ENCODE measurements at regions not wholly inside any gene's neighbourhood (a gene's known extent, or its start where the extent isn't known, plus 50 kb on each side); places are given as distances from the start of the nearest gene placed in this dataset.

GRCh38 chr9:13900449-13900848 lies 413.5 kb downstream of the NFIB start:
- no peak overlapping the region for H3K4me3 ChIP-seq (ENCODE audit: low read depth, low read length)

GRCh38 chr9:13899924-13900323 lies 414.0 kb downstream of the NFIB start:
- no peak overlapping the region for H3K4me3 ChIP-seq (ENCODE audit: low read depth, low read length)

GRCh38 chr9:13898957-13899356 lies 415.0 kb downstream of the NFIB start:
- H3K4me3 ChIP-seq (ENCODE audit: low read depth, low read length): no peak overlapping the region

- H3K4me3 ChIP-seq (ENCODE audit: low read depth, low read length): no peak overlapping the region
Measured at GRCh38 chr9:13896922-13897835, 416.8 kb downstream of the NFIB start.

GRCh38 chr9:13896047-13896446 lies 417.9 kb downstream of the NFIB start:
- H3K4me3 ChIP-seq (ENCODE audit: low read depth, low read length): no peak overlapping the region

- no peak overlapping the region for H3K4me3 ChIP-seq (ENCODE audit: low read depth, low read length)
Measured at GRCh38 chr9:13885258-13885657, 428.7 kb downstream of the NFIB start.

- no peak overlapping the region for H3K4me3 ChIP-seq (ENCODE audit: low read depth, low read length)
Measured at GRCh38 chr9:13879981-13880380, 434.0 kb downstream of the NFIB start.

GRCh38 chr9:13879011-13879410 lies 434.9 kb downstream of the NFIB start:
- H3K4me3 ChIP-seq (ENCODE audit: low read depth, low read length): no peak overlapping the region

GRCh38 chr9:13878241-13878711 lies 435.7 kb downstream of the NFIB start:
- no peak overlapping the region for H3K4me3 ChIP-seq (ENCODE audit: low read depth, low read length)

GRCh38 chr9:13876741-13877140 lies 437.2 kb downstream of the NFIB start:
- no peak overlapping the region for H3K4me3 ChIP-seq (ENCODE audit: low read depth, low read length)

- no peak overlapping the region for H3K4me3 ChIP-seq (ENCODE audit: low read depth, low read length)
Measured at GRCh38 chr9:13873203-13873602, 440.7 kb downstream of the NFIB start.

- H3K4me3 ChIP-seq (ENCODE audit: low read depth, low read length): no peak overlapping the region
Measured at GRCh38 chr9:13868336-13868735, 445.6 kb downstream of the NFIB start.

- H3K4me3 ChIP-seq (ENCODE audit: low read depth, low read length): no peak overlapping the region
Measured at GRCh38 chr9:13865869-13866268, 448.1 kb downstream of the NFIB start.

- no peak overlapping the region for H3K4me3 ChIP-seq (ENCODE audit: low read depth, low read length)
Measured at GRCh38 chr9:13863112-13863511, 450.8 kb downstream of the NFIB start.

GRCh38 chr9:13862654-13863053 lies 451.3 kb downstream of the NFIB start:
- no peak overlapping the region for H3K4me3 ChIP-seq (ENCODE audit: low read depth, low read length)

- no peak overlapping the region for H3K4me3 ChIP-seq (ENCODE audit: low read depth, low read length)
Measured at GRCh38 chr9:13860946-13861640, 452.8 kb downstream of the NFIB start.

GRCh38 chr9:13860019-13860418 lies 453.9 kb downstream of the NFIB start:
- H3K4me3 ChIP-seq (ENCODE audit: low read depth, low read length): no peak overlapping the region

- H3K4me3 ChIP-seq (ENCODE audit: low read depth, low read length): no peak overlapping the region
Measured at GRCh38 chr9:13857521-13857920, 456.4 kb downstream of the NFIB start.

GRCh38 chr9:13847270-13847669 lies 466.7 kb downstream of the NFIB start:
- no peak overlapping the region for H3K4me3 ChIP-seq (ENCODE audit: low read depth, low read length)

GRCh38 chr9:13845460-13845859 lies 468.5 kb downstream of the NFIB start:
- no peak overlapping the region for H3K4me3 ChIP-seq (ENCODE audit: low read depth, low read length)

GRCh38 chr9:13841746-13842462 lies 472.0 kb downstream of the NFIB start:
- no peak overlapping the region for H3K4me3 ChIP-seq (ENCODE audit: low read depth, low read length)

Measured in iPS-11a (cell line).